MM.1S (cell line): ENCODE measurements at regions not wholly inside any gene's neighbourhood (a gene's known extent, or its start where the extent isn't known, plus 50 kb on each side); places are given as distances from the start of the nearest gene placed in this dataset.

ENCODE experiments used
- DNase-seq: peaks from one replicate; pipeline ENCODE4 v3.0.0-alpha.2; 2015
- H2AFZ ChIP-seq: fragments of 300-600 bp; sonication (generic); 2 replicates; pipeline ENCODE4 v1.6.0; 2016; ENCODE audit warnings: antibody characterized with exemption, low read length
- H3F3A ChIP-seq: fragments of 300-600 bp; sonication (generic); 2 replicates; pipeline ENCODE4 v1.6.1; 2016; ENCODE audit warnings: mild to moderate bottlenecking, antibody characterized with exemption, low read length, moderate library complexity, mixed read lengths; ENCODE audit not compliant: insufficient read depth
- H3K27ac ChIP-seq: fragments of 300-600 bp; sonication (generic); 2 replicates; pipeline ENCODE4 v1.5.1; 2016; ENCODE audit warnings: mild to moderate bottlenecking, low read length
- H3K27me3 ChIP-seq: fragments of 300-600 bp; sonication (generic); replicated peaks from 2 replicates; pipeline ENCODE4 v1.6.0; 2016; ENCODE audit warnings: low read length; ENCODE audit not compliant: insufficient read depth
- H3K36me3 ChIP-seq: fragments of 300-600 bp; sonication (generic); replicated peaks from 2 replicates; pipeline ENCODE4 v1.6.1; 2016; ENCODE audit warnings: mild to moderate bottlenecking, low read length, mixed read lengths; ENCODE audit not compliant: insufficient read depth
- H3K4me1 ChIP-seq: fragments of 300-600 bp; sonication (generic); 2 replicates; pipeline ENCODE4 v1.6.1; 2016; ENCODE audit warnings: low read length, mixed read lengths
- H3K4me2 ChIP-seq: fragments of 300-600 bp; sonication (generic); 2 replicates; pipeline ENCODE4 v1.6.0; 2016; ENCODE audit warnings: low read depth, low read length
- H3K4me3 ChIP-seq: fragments of 300-600 bp; sonication (generic); 2 replicates; pipeline ENCODE4 v1.5.1; 2016; ENCODE audit warnings: low read length, mixed read lengths
- H3K79me2 ChIP-seq: fragments of 300-600 bp; sonication (generic); 2 replicates; pipeline ENCODE4 v1.6.1; 2016; ENCODE audit warnings: mixed run types, low read length, mixed read lengths
- H3K9ac ChIP-seq: fragments of 300-600 bp; sonication (generic); 2 replicates; pipeline ENCODE4 v1.6.1; 2016; ENCODE audit warnings: low read length, mixed read lengths
- H3K9me2 ChIP-seq: fragments of 300-600 bp; sonication (generic); replicated peaks from 2 replicates; pipeline ENCODE4 v1.6.1; 2016; ENCODE audit warnings: mild to moderate bottlenecking, low read length, mixed read lengths; ENCODE audit not compliant: insufficient read depth
- H3K9me3 ChIP-seq: fragments of 300-600 bp; sonication (generic); replicated peaks from 2 replicates; pipeline ENCODE4 v1.6.1; 2016; ENCODE audit warnings: mild to moderate bottlenecking, low read length, mixed read lengths; ENCODE audit not compliant: insufficient read depth
- H4K20me1 ChIP-seq: fragments of 300-600 bp; sonication (generic); 2 replicates; pipeline ENCODE4 v1.6.1; 2016; ENCODE audit warnings: mild to moderate bottlenecking, low read length, moderate library complexity, mixed read lengths; ENCODE audit not compliant: insufficient read depth
- EZH2 ChIP-seq: fragments of 300-600 bp; sonication (generic); optimal IDR thresholded peaks from 2 replicates; pipeline ENCODE3; 2017; ENCODE audit warnings: low read depth, mild to moderate bottlenecking, antibody characterized with exemption, low read length, mixed read lengths
- EZH2phosphoT487 ChIP-seq: fragments of 300-600 bp; sonication (generic); IDR thresholded peaks from 2 replicates; pipeline ENCODE4 v1.6.1; 2018; ENCODE audit warnings: antibody characterized with exemption, low read length
- TF ChIP-seq, protein P1 (sequence below): fragments of 300-600 bp; sonication (generic); IDR thresholded peaks from 2 replicates; pipeline ENCODE4 v1.5.1; 2016; ENCODE audit warnings: antibody characterized with exemption, low read length, mixed read lengths

DNA sequence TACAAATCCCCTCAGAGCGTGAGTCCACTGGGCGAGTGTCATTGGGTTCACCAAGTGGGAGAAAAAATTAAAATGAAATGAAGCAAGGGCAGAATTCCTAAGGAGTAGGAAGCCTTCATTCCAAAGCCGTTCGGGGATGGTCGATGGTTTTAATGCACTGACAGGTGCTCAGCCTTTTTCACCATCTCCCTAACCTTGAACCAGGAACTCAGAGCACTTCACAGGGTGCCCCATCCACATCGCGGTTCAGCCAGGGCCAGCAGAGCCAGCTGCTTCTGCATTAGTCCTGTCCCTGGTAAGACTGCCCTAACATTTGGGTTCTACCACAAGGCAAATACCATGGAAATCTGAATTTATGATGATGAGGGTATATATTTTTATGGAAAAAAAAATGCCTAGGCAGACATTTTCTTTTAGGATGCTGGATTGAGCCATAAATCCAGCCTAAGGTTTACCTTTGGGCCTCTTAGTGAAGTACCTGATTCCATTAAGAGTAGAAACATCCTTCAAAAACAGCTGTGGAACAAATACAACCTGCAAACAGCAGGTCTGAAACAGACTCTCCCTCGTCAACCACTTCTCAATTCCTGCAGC is 203.5 kb upstream of the RNF32 start:
- Histone ChIP-seq H3K9ac (no peak overlapping the region), H3K79me2 (no peaks in the 10 kb centered on the region), H3K4me3 (no peak overlapping the region), H4K20me1 (no peaks in the 10 kb centered on the region), H3K36me3 (no peaks in the 10 kb centered on the region), H3K4me1 (no peaks in the 10 kb centered on the region), H3K4me2 (no peak overlapping the region), H3F3A (no peaks in the 10 kb centered on the region), H2AFZ (no peak overlapping the region), H3K9me2 (no peaks in the 10 kb centered on the region), H3K27me3 (peaks cover 22% of the 10 kb centered on the region), H3K9me3 (no peaks in the 10 kb centered on the region), H3K27ac (no peak overlapping the region)
- DNase-seq = no peak
- TF ChIP-seq, protein P1, sequence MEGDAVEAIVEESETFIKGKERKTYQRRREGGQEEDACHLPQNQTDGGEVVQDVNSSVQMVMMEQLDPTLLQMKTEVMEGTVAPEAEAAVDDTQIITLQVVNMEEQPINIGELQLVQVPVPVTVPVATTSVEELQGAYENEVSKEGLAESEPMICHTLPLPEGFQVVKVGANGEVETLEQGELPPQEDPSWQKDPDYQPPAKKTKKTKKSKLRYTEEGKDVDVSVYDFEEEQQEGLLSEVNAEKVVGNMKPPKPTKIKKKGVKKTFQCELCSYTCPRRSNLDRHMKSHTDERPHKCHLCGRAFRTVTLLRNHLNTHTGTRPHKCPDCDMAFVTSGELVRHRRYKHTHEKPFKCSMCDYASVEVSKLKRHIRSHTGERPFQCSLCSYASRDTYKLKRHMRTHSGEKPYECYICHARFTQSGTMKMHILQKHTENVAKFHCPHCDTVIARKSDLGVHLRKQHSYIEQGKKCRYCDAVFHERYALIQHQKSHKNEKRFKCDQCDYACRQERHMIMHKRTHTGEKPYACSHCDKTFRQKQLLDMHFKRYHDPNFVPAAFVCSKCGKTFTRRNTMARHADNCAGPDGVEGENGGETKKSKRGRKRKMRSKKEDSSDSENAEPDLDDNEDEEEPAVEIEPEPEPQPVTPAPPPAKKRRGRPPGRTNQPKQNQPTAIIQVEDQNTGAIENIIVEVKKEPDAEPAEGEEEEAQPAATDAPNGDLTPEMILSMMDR = no peak
- TF ChIP-seq EZH2phosphoT487 (no peak), EZH2 (no peak)

GRCh38 chr7:156435486-156436231 is 204.9 kb upstream of the RNF32 start:
- H3K4me1 ChIP-seq = no peaks in the 10 kb centered on the region
- H3K27ac ChIP-seq = no peak overlapping the region
- no peak for DNase-seq
- H3K36me3 ChIP-seq = no peaks in the 10 kb centered on the region
- peaks cover 20% of the 10 kb centered on the region for H3K27me3 ChIP-seq
- H3K4me2 ChIP-seq = no peak overlapping the region
- no peaks in the 10 kb centered on the region for H3F3A ChIP-seq
- H3K9me2 ChIP-seq = no peaks in the 10 kb centered on the region
- TF ChIP-seq EZH2phosphoT487 = no peak
- TF ChIP-seq, protein P1 = no peak
- no peak for TF ChIP-seq EZH2
- no peaks in the 10 kb centered on the region for H4K20me1 ChIP-seq
- no peak overlapping the region for H3K9ac ChIP-seq
- no peak overlapping the region for H3K4me3 ChIP-seq
- H3K9me3 ChIP-seq = no peaks in the 10 kb centered on the region
- no peaks in the 10 kb centered on the region for H3K79me2 ChIP-seq
- no peak overlapping the region for H2AFZ ChIP-seq

- H3F3A ChIP-seq = no peaks in the 10 kb centered on the region
- H2AFZ ChIP-seq = no peak overlapping the region
- no peaks in the 10 kb centered on the region for H3K79me2 ChIP-seq
- H3K36me3 ChIP-seq = no peaks in the 10 kb centered on the region
- H3K4me2 ChIP-seq = no peak overlapping the region
- H3K27ac ChIP-seq = no peak overlapping the region
- no peak overlapping the region for H3K9ac ChIP-seq
- TF ChIP-seq, protein P1 = no peak
- no peak for TF ChIP-seq EZH2phosphoT487
- no peak for TF ChIP-seq EZH2
- DNase-seq = no peak
- no peak overlapping the region for H3K4me3 ChIP-seq
- no peaks in the 10 kb centered on the region for H4K20me1 ChIP-seq
- no peaks in the 10 kb centered on the region for H3K9me2 ChIP-seq
- H3K4me1 ChIP-seq = no peaks in the 10 kb centered on the region
- no peaks in the 10 kb centered on the region for H3K9me3 ChIP-seq
- H3K27me3 ChIP-seq = peaks cover 11% of the 10 kb centered on the region
Measured at GRCh38 chr7:156434706-156435105, 205.9 kb upstream of the RNF32 start.
